ENCODE measurements at regions not wholly inside any gene's neighbourhood (a gene's known extent, or its start where the extent isn't known, plus 50 kb on each side); places are given as distances from the start of the nearest gene placed in this dataset.

GRCh38 chr17:71900621-71901229, 220.1 kb upstream of the SOX9 start:
- Histone ChIP-seq H3K4me3 (ENCODE audit: insufficient read depth, low read depth, low read length, poor library complexity, severe bottlenecking) (no peak overlapping the region), H3K4me1 (ENCODE audit: control insufficient read depth, insufficient read depth, low read length, poor library complexity, severe bottlenecking) (no peaks in the 10 kb centered on the region), H3K36me3 (ENCODE audit: control insufficient read depth, insufficient read depth, low read length) (no peaks in the 10 kb centered on the region), H3K9me3 (ENCODE audit: control insufficient read depth, low read length) (no peaks in the 10 kb centered on the region), H3K27ac (ENCODE audit: insufficient read depth, low read length, poor library complexity, severe bottlenecking) (no peak overlapping the region), H3K27me3 (replicated peaks; ENCODE audit: control insufficient read depth, insufficient read depth, low read length, poor library complexity, severe bottlenecking) (no peaks in the 10 kb centered on the region)
- DNase-seq = no peak

- Histone ChIP-seq H3K36me3 (ENCODE audit: control insufficient read depth, insufficient read depth, low read length) (no peaks in the 10 kb centered on the region), H3K4me1 (ENCODE audit: control insufficient read depth, insufficient read depth, low read length, poor library complexity, severe bottlenecking) (no peaks in the 10 kb centered on the region), H3K9me3 (ENCODE audit: control insufficient read depth, low read length) (no peaks in the 10 kb centered on the region), H3K4me3 (ENCODE audit: insufficient read depth, low read depth, low read length, poor library complexity, severe bottlenecking) (no peak overlapping the region), H3K27me3 (replicated peaks; ENCODE audit: control insufficient read depth, insufficient read depth, low read length, poor library complexity, severe bottlenecking) (no peaks in the 10 kb centered on the region), H3K27ac (ENCODE audit: insufficient read depth, low read length, poor library complexity, severe bottlenecking) (no peak overlapping the region)
- no peak for DNase-seq
Observed at GRCh38 chr17:71902894-71903506, 217.8 kb upstream of the SOX9 start.

DNA sequence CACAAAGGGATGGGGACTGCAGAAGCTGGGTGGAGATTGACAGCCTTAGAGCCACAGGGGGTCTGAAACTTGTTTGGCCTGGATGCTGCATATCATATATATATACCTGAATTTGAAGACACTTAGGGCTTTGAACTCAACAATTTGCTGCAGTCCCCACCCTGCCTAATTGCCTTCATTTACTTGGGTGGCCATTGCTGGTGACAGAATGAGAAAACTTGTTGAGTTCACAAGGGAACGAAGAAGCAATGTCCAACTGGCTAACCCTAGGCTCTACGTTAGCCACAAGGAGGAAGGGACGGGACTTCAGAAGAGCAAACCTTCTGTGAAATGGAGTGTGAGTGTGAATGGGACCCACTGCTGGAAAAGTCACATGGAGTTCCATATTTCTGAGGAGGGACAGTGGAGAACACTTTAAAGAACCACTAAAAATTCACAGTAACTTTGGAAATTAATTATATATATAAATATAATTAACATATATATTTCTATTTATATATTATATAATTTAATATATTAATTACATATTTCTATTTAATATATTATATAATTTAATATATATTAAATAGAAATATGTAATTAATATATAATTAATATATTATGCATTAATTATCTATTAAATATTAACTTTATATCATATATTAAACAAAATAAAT, 215.3 kb upstream of the SOX9 start:
- no peaks in the 10 kb centered on the region for H3K36me3 ChIP-seq (ENCODE audit: control insufficient read depth, insufficient read depth, low read length)
- no peak overlapping the region for H3K27ac ChIP-seq (ENCODE audit: insufficient read depth, low read length, poor library complexity, severe bottlenecking)
- DNase-seq = no peak
- H3K4me3 ChIP-seq (ENCODE audit: insufficient read depth, low read depth, low read length, poor library complexity, severe bottlenecking) = no peak overlapping the region
- H3K27me3 ChIP-seq (replicated peaks; ENCODE audit: control insufficient read depth, insufficient read depth, low read length, poor library complexity, severe bottlenecking) = no peaks in the 10 kb centered on the region
- H3K4me1 ChIP-seq (ENCODE audit: control insufficient read depth, insufficient read depth, low read length, poor library complexity, severe bottlenecking) = no peaks in the 10 kb centered on the region
- no peaks in the 10 kb centered on the region for H3K9me3 ChIP-seq (ENCODE audit: control insufficient read depth, low read length)

DNA sequence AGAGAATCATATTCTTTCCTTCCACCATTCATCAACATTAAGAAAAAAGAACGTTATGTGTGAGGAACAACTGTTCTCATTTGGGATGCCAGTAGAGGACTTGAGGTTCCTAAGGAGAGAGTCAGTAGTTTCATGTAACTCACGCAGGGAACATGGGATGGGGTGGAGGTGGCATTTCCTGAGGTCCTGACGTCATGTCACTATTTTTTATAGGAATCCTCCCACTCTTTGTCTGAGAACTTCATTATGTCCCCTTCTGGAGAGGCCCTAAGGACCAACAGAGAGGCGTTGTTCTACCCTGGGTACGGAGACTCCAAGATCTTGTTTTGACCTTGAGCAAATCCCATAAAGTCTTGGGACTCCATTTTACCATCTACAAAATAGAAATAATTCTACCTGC, 211.7 kb upstream of the SOX9 start:
- Histone ChIP-seq H3K4me1 (ENCODE audit: control insufficient read depth, insufficient read depth, low read length, poor library complexity, severe bottlenecking) (no peaks in the 10 kb centered on the region), H3K9me3 (ENCODE audit: control insufficient read depth, low read length) (no peaks in the 10 kb centered on the region), H3K27ac (ENCODE audit: insufficient read depth, low read length, poor library complexity, severe bottlenecking) (no peak overlapping the region), H3K27me3 (replicated peaks; ENCODE audit: control insufficient read depth, insufficient read depth, low read length, poor library complexity, severe bottlenecking) (no peaks in the 10 kb centered on the region), H3K36me3 (ENCODE audit: control insufficient read depth, insufficient read depth, low read length) (no peaks in the 10 kb centered on the region), H3K4me3 (ENCODE audit: insufficient read depth, low read depth, low read length, poor library complexity, severe bottlenecking) (no peak overlapping the region)
- DNase-seq = no peak

DNA sequence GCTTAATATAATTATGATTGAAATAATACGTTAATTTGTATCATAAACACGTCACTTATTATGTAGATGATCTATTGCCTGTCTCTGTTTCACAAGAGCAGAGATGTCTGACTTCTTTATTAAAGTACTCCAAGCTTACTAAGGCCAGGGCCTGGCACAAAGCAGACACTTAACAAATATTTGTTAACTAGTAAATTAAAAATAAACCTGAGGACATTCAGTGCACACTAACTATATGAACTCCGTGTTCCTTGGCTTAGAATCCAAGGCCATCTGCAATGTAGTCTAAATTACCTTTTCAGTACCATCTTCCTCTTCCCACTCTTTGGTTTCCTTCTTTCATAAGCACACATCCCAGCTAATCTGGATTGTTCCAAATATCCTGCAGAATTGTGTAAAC, 210.8 kb upstream of the SOX9 start:
- H3K9me3 ChIP-seq (ENCODE audit: control insufficient read depth, low read length) = no peaks in the 10 kb centered on the region
- no peak overlapping the region for H3K27ac ChIP-seq (ENCODE audit: insufficient read depth, low read length, poor library complexity, severe bottlenecking)
- H3K4me3 ChIP-seq (ENCODE audit: insufficient read depth, low read depth, low read length, poor library complexity, severe bottlenecking) = no peak overlapping the region

DNA sequence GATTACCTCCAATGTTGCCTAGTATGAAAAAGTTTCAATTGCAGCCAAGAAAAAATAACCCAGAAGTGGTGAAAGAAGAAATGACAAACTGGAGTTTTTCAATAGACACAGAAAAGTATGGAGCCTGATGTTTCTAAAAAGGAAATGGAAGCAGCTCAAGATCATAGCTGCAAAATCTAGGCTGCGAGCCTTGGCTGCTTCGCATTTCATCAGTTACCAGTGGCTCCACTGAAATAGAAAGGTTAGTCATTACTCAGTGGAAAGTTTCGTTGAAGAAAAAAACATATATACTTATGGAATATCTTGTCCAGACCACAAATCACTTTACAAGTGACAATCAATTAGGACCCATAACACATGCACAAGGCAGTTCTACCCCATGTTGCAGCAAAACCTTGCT, 206.8 kb upstream of the SOX9 start:
- Histone ChIP-seq H3K27ac (ENCODE audit: insufficient read depth, low read length, poor library complexity, severe bottlenecking) (no peak overlapping the region), H3K9me3 (ENCODE audit: control insufficient read depth, low read length) (no peaks in the 10 kb centered on the region), H3K36me3 (ENCODE audit: control insufficient read depth, insufficient read depth, low read length) (no peaks in the 10 kb centered on the region), H3K4me3 (ENCODE audit: insufficient read depth, low read depth, low read length, poor library complexity, severe bottlenecking) (no peak overlapping the region), H3K4me1 (ENCODE audit: control insufficient read depth, insufficient read depth, low read length, poor library complexity, severe bottlenecking) (no peaks in the 10 kb centered on the region), H3K27me3 (replicated peaks; ENCODE audit: control insufficient read depth, insufficient read depth, low read length, poor library complexity, severe bottlenecking) (no peaks in the 10 kb centered on the region)
- DNase-seq = no peak

More for the DNA sequence above, 210.8 kb upstream of the SOX9 start:
- Histone ChIP-seq H3K4me1 (ENCODE audit: control insufficient read depth, insufficient read depth, low read length, poor library complexity, severe bottlenecking) (no peaks in the 10 kb centered on the region), H3K36me3 (ENCODE audit: control insufficient read depth, insufficient read depth, low read length) (no peaks in the 10 kb centered on the region), H3K27me3 (replicated peaks; ENCODE audit: control insufficient read depth, insufficient read depth, low read length, poor library complexity, severe bottlenecking) (no peaks in the 10 kb centered on the region)
- DNase-seq = no peak

GRCh38 chr17:71914812-71915211, 206.0 kb upstream of the SOX9 start:
- no peak overlapping the region for H3K4me3 ChIP-seq (ENCODE audit: insufficient read depth, low read depth, low read length, poor library complexity, severe bottlenecking)
- no peaks in the 10 kb centered on the region for H3K27me3 ChIP-seq (replicated peaks; ENCODE audit: control insufficient read depth, insufficient read depth, low read length, poor library complexity, severe bottlenecking)
- H3K36me3 ChIP-seq (ENCODE audit: control insufficient read depth, insufficient read depth, low read length) = no peaks in the 10 kb centered on the region
- H3K27ac ChIP-seq (ENCODE audit: insufficient read depth, low read length, poor library complexity, severe bottlenecking) = no peak overlapping the region
- H3K4me1 ChIP-seq (ENCODE audit: control insufficient read depth, insufficient read depth, low read length, poor library complexity, severe bottlenecking) = no peaks in the 10 kb centered on the region
- DNase-seq = no peak
- H3K9me3 ChIP-seq (ENCODE audit: control insufficient read depth, low read length) = no peaks in the 10 kb centered on the region

GRCh38 chr17:71917715-71918114, 203.1 kb upstream of the SOX9 start:
- Histone ChIP-seq H3K4me3 (ENCODE audit: insufficient read depth, low read depth, low read length, poor library complexity, severe bottlenecking) (no peak overlapping the region), H3K27me3 (replicated peaks; ENCODE audit: control insufficient read depth, insufficient read depth, low read length, poor library complexity, severe bottlenecking) (no peaks in the 10 kb centered on the region), H3K36me3 (ENCODE audit: control insufficient read depth, insufficient read depth, low read length) (no peaks in the 10 kb centered on the region), H3K4me1 (ENCODE audit: control insufficient read depth, insufficient read depth, low read length, poor library complexity, severe bottlenecking) (no peaks in the 10 kb centered on the region), H3K9me3 (ENCODE audit: control insufficient read depth, low read length) (no peaks in the 10 kb centered on the region), H3K27ac (ENCODE audit: insufficient read depth, low read length, poor library complexity, severe bottlenecking) (no peak overlapping the region)
- no peak for DNase-seq

- no peak for DNase-seq
- no peaks in the 10 kb centered on the region for H3K36me3 ChIP-seq (ENCODE audit: control insufficient read depth, insufficient read depth, low read length)
- H3K4me3 ChIP-seq (ENCODE audit: insufficient read depth, low read depth, low read length, poor library complexity, severe bottlenecking) = no peak overlapping the region
- H3K9me3 ChIP-seq (ENCODE audit: control insufficient read depth, low read length) = no peaks in the 10 kb centered on the region
- no peaks in the 10 kb centered on the region for H3K27me3 ChIP-seq (replicated peaks; ENCODE audit: control insufficient read depth, insufficient read depth, low read length, poor library complexity, severe bottlenecking)
- H3K27ac ChIP-seq (ENCODE audit: insufficient read depth, low read length, poor library complexity, severe bottlenecking) = no peak overlapping the region
- no peaks in the 10 kb centered on the region for H3K4me1 ChIP-seq (ENCODE audit: control insufficient read depth, insufficient read depth, low read length, poor library complexity, severe bottlenecking)
Observed at GRCh38 chr17:71919186-71919585, 201.6 kb upstream of the SOX9 start.

- Histone ChIP-seq H3K27ac (ENCODE audit: insufficient read depth, low read length, poor library complexity, severe bottlenecking) (no peak overlapping the region), H3K9me3 (ENCODE audit: control insufficient read depth, low read length) (no peaks in the 10 kb centered on the region), H3K36me3 (ENCODE audit: control insufficient read depth, insufficient read depth, low read length) (no peaks in the 10 kb centered on the region), H3K27me3 (replicated peaks; ENCODE audit: control insufficient read depth, insufficient read depth, low read length, poor library complexity, severe bottlenecking) (no peaks in the 10 kb centered on the region), H3K4me3 (ENCODE audit: insufficient read depth, low read depth, low read length, poor library complexity, severe bottlenecking) (no peak overlapping the region), H3K4me1 (ENCODE audit: control insufficient read depth, insufficient read depth, low read length, poor library complexity, severe bottlenecking) (no peaks in the 10 kb centered on the region)
- DNase-seq = no peak
Observed at GRCh38 chr17:71919896-71920295, 200.9 kb upstream of the SOX9 start.
